ENCODE measurements at regions not wholly inside any gene's neighbourhood (a gene's known extent, or its start where the extent isn't known, plus 50 kb on each side); places are given as distances from the start of the nearest gene placed in this dataset.

DNA sequence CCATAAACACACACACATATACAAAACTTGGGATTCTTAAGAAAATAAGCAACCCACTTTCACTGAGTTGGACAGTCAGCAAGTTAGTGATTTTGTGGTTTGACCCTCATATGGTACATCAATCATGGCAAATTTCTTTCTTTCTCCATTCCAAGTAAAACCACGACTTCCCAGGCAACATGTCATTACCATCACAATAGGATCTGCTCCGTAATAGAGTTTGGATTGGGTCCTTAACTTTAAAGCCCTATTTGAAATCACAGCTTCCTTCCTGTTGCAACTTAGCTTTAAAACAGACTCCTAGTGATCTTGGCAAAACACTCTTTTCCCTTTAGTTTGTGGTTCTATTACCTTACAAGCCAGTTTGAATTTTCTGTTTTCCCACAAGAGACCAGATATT is 483.6 kb downstream of the INHBA start:
- no peak for DNase-seq

DNA sequence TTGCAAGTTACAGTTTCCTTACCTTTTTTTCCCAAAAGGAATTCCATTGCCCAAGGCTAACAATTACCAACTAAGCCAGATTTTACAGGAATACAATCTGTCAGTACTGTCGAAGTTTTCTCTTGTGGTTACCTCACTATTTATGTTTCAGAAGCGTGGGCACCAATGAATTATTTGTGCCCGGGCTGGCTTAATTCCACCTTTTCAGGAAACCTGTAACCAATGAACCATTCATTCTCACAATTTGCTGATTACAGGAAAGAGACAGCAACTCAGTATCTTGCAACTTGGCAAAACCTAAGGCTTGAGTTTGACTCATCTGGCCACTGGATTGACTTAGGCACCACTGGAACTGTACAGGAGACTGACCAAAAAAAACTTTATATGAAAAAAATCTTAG is 485.6 kb downstream of the INHBA start:
- no peak for DNase-seq

DNA sequence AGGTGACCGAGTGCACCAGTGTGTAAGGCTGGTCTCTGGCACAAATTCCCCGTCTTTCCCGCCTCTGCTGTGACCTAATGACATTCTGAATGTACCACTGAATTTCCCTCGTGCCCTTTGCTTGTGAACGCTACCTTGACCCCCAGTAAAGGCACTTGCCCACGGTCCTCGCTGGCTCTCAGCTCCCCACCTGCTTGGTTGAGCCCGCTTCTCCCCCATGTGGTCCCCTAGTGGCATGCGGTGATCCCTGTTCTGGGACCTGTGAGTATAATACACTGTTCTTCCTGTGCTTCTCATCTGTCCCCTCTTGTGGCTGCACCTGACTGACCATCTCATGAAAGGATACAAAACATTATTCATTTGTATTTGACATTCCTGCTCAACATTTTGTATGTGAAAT is 495.7 kb downstream of the INHBA start:
- no peak for DNase-seq

DNA sequence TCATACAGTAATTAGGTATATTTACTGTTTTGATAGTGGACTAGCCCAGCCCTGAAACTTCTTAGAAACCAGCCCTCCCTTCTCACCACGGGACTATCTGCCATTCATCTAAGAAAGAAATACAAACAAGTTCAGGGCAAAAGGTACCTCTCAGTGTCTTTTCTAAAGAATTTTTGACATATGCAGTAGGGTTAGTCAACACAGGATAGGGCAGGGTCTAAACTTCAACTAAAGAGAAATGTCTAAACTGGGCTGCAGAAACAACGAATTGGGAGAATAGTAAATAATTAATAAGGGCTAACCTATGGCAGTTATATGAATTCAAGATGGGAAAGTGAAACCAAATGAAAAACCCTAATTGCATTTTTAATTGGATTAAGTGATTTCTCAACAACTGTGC is 496.6 kb downstream of the INHBA start:
- DNase-seq: no peak

DNA sequence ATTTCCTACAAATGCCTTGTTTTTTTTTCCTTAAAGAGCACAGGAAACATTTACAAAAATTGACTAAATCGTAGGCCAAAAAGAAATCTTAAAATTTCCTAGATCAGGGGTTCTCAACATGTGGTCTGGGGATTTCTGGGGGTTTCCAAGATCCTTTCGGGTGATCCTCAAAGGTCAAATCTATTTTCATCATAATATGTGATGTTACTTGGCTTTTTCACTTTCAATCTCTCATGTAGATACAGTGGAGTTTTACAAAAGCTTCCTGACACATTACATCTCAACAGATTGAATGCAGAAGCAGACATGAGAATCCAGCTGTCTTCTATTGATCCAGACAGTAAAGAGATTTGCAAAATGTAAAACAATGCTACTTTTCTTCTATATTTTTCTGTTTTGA is 497.3 kb downstream of the INHBA start:
- DNase-seq: no peak

DNA sequence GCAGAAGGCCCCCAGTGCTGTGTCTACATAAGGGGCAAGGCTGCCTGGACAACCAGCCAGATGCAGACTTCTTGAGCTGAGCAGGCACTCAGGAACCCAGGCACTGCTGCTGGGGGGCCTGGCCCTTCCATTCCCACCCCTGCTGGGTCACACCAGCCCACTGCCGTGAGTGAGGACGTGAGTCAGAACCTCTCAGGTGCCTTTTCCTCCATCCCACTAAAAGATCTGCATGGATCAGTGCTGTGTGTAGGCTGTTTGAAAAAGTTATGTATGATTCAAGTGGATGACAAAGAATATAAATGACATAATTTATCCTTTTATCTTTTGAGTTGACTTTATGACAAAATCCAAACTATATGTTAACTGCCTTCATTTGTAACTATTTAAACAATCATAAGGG is 499.3 kb downstream of the INHBA start:
- DNase-seq: no peak

DNA sequence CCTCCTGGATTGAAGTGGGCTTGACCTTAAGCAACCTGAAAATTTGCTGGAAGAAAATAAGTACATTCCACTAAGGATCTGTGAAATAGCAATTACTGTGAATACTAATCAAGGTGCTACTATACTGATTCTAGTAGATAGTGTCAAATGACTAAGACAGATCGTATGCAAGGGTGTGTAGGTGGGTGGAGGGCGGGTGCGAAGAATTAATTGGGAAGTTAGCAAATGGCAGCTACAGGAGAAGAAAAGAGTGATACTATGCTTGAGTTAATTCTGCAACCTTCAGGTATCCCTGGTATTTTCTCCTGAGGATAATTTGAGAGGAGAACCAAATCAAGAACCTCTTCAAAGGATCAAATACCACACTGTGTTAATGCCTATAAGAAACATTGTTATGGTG is 501.9 kb downstream of the INHBA start:
- no peak for DNase-seq

DNA sequence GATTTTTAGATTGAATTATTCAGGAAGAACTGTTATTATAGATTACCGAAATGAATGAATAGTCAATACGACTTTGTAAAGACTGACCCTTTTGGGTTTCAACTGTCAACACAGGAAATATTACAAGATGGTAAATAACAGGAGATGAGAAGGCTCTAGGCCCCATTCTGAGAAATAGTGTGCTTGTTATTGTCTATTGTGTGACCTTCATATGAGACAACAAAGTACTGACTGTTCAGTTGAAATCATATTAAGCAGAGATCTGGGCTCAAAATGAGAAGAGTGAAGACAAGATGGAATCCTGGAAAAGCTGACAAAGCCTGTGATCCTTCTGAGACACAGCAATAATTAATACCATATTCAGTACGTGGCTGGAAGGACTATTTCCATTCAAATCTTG is 503.8 kb downstream of the INHBA start:
- DNase-seq: no peak

DNA sequence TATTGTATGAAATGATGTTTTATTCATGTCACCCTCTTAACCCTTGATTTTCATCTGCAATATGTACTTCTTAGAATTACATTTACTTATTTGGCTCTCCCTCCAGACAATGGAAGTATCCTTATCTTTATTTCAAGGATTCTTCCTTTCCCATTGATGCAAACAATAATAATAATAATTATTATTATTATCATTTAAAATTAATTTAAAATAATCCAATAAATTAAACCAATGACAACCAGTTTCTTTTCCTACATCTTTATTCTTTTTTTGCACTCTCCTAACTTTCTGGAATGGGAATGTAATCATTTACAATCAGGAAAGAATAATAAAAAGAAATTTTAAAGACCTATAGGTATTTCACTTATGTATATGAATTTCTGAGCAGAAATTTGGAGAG is 504.4 kb downstream of the INHBA start:
- no peak for DNase-seq

DNA sequence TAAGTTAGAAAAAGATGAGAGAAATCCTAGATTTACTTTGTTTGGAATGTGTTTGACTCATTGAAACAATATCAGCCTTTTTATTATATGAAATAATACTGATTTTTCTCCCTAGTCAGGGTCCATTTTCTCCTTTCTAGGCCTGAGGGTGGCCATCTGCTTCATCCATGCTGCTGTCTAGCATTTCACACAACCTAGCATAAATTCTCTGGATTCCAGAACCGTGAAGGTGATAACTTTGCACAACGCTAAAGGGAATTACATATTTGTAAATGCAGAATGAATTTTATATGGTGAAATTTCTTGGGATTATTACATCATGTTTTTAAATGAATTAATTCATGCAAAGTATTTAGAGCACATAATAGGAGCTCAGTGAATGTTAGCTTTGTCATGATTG is 505.1 kb downstream of the INHBA start:
- DNase-seq: no peak

DNA sequence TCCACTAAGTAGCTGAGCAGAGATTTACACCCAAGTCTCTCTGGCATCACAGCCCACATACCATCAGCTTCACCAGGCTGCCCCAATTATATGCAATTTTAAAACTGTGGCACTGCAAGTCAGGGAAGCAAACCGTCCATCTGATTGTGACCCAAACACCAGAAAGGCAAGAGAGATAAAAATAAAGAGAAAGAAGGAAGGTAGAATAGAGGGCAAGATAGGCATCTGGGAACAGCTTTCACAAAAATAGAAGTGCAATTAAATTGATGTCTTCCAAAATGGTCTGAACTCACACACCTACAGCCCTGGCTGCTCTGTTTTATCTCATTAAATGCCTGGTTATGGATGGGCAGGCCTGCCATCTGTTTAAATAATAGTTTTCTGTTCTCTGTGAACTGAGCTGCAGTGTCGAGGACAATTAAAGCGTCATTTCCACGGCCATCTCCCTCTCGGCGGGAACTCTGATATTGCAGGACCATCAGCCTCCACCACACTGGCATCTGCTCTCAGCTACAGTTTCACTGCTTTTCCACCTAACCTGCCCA is 509.1 kb downstream of the INHBA start:
- DNase-seq: no peak

DNA sequence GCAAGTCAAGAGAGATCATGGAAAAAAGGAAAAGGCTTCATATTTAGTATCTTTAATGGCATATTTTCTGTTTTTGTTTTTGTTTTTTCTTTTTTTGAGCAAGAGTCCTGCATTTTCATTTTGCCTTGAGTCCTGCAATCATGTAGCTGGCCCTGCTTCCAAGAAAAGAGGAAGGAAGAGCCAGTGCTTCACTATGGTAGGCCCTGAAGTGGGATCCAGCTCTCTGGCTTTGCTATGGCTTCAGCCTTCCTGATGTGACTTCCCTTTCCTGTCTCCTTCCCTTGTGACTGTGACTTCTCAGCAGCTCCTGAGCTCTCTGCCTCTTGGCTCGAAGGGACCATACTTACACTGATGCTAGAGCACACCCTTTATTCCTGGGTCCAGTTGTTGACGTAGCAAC is 512.3 kb downstream of the INHBA start:
- no peak for DNase-seq

DNA sequence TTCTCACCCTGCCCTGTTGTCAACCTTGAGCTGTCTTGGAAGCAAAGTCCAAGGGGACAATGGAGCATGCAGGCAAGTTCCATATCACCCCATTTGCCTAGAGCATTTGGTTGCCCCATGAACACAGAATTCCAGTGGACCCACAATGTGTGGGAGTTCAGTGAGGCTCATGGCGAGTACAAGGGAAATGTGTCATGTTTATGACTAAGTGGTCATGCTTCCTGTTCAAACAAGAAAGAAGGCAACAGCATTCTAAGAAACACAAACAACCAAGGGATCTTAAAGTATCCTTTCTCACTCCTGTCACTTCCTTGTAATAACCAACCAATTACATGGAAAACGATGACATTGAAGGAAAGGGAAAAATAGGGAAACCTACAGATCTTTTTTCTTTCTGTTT is 513.0 kb downstream of the INHBA start:
- no peak for DNase-seq

DNA sequence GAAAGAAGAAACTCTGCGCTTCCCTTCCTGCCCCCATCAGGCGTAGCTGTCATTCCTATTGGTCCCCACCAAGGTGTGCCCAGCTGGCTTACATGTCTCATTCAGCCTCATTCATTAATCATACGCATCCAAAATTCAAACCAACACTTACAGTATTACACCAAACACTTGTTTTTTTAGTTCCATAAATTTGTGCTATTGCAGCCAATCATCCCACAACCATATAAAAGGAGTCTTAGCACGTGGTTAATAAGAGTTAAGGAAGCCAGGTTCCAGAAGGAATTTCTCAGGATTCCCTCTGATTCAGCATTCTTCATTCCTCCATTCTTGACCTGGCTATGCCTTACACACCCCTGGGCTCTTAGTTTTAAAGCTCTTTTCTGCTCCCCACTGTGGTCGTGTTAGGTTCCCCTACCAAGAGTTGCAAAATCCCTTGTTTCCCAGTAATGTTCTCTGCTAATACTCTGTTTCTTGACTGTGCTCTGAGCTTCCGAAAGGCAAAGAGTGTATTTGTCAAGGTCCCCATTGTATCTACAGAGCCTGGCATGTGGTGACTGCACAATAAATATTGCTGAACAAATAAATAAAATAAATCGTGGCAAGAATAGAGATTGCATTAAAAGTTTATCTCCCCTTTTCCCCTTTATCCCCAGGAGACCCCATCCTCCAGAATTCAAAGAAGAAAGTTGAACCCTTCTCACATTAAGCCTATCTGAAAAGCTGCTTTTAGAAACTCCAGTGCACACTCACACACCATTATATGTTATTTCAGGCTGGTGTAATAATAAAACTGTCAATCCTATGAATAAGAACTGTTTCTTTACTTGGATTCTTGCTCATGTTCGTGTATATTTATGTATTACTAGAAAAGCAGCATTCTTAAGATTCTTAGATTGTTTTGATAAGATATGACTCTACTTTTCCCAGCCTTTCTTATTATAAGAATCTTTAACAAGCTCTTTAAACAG is 514.4 kb downstream of the INHBA start:
- DNase-seq: no peak

DNA sequence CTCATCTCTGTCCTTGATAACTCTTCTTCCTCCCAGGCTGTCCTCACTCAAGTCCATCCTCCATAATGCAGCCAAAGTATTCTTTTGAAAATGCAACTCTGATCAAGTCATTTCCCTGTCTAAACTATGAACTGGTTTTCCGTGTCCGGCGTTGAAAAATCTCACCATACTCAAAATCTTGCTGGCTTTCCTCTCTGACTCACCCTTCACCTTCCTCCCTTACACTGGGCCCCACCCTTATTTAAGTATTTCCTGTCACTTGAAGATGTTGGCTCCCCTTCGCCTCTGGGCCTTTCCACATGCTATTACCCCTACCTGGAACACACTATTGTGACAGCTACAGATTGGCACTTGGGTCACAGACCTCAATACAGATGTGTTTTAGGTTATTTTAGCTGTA is 515.6 kb downstream of the INHBA start:
- DNase-seq: no peak

DNA sequence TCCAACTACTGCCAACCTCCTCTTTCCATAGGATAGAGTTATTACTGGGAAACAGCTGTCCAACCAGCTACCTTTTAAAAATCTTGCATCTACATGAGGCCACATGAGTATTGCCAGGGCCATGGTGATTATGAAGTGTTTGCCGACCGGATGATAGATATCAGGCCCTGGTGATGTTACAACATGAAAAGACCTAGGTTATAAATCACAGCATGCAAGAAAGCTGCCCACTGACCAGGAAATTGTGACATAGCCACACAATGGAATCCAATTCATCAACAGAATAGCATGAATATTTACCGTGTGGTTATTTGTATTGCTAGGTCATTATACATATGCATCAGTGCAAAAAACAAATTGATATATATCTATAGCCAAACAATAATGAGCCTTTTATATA is 517.0 kb downstream of the INHBA start:
- DNase-seq: no peak

DNA sequence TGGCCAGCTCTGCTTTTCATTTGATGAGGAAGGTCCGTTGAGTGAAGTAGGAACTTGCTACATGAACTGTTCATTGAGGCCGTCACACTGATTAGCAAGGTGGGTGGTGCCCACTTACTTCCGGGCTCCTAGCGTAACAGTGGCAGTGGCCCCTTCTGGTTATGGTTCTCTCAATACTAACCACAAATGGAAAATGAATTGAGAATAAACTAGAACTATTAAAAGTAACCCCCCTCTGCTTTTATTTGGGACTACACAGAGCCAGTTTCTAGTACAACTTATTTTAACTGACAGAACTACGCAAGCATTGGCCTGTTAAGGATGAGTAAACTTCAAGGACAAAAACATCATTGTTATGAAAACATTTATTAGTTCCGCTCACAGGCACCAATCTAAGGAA is 519.1 kb downstream of the INHBA start:
- DNase-seq: no peak

DNA sequence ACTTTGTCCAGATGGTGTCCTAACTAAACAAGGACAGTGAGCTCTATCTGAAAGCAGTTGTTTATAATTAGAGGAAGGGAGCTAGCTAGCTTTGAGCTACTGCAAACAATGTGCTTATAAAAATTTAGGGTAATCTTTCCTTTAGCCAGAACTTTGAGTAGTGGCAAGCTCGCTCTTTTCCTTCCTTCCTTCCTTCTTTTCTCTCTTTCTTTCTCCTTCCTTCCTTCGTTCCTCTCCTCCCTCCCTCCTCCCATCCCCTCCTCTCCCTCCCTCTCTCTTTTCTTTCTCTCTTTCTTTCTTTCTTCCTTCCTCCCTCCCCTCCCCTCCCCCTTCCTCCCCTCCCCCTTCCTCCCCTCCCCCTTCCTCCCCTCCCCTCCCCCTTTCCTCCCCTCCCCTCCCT is 520.1 kb downstream of the INHBA start:
- no peak for DNase-seq

DNA sequence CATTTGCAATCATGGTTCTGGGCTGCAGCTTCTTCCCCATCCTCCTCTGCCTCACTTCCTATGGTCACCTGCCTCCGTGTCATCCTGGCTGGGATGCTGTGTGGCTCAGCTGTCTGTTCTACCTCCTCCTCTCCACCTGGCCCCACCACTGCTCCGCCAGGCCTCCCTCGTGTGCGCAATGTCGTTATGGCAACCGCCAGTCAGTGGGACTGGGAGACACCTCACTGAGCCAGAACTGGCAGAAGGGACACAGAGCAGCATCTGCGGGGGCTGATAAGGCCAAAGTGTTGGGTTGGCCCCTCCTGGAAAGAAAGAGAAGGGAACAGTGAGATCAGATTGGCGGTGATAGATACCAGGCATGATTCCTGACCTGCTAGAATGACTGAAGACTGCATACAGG is 527.5 kb downstream of the INHBA start:
- no peak for DNase-seq

DNA sequence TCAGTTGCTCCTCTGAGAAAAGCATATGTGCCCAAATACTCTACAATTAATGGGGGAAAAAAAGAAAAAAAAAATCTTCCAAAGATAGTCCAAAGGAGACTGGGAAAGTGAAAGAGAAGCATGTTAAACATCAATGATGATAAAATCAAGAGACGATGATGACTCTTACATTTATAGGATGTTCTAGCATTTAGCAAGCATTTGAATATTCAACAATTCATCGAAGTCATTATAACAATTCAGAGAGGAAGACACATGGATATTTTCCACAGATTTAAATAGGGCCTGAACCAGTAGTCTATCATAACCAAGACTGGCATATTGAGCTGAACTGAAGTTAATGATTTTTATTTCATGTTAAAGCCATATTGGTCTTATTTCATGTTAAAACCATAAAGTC is 528.4 kb downstream of the INHBA start:
- DNase-seq: no peak

DNA sequence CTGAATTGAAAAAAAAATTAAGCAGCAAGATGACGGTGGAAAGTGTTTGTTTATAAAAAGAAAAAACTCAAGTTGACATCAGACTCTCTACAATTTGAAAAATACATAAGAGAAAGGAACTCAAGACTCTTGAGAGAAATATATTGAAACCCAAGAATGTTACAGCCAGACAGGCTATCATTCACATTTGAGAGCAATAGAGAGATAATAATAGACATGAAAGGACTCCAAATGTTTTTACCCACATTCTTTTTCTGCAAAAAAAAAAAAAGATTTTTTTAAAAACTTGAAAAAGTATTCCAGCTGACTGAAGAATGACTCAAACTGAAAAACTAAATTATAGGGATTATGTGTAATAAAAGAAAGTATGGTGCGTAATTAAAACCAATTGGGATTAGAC is 532.4 kb downstream of the INHBA start:
- DNase-seq: no peak

DNA sequence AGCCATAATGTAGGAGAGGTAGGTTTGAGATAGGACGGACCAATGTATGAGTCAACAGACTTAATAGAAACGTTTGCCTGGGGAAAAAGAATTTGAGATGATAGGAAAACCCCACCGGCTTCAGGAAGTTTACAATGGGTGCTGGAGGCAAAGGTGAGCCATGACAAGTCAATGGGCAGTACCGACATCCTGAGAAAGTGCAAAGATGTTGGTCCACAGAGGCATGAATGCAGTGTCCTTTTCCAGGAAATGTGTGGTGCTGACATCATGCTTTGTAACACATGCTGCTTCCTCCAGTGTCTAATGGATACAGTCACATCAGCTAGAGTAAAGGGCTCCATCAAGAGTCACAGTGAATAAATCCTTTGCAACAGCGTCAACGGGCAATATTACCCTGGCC is 533.6 kb downstream of the INHBA start:
- DNase-seq: no peak

DNA sequence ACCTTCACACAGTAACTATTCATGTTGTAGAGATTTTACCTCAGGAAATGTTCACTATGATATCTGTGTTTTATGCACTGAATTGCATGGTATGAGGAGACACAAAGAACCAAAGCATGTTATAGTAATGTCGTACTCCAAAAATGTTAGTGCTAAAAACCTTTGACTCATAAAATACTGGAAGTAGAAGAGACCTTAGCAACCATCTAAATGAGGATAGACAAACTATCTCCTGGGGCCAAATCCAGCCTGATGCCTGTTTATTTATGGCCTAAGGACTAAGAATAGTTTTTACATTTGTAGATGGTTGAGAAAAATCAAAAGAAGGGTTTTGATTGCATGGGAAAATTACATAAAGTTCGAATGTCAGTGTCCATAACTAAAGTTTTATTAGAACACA is 535.1 kb downstream of the INHBA start:
- no peak for DNase-seq

DNA sequence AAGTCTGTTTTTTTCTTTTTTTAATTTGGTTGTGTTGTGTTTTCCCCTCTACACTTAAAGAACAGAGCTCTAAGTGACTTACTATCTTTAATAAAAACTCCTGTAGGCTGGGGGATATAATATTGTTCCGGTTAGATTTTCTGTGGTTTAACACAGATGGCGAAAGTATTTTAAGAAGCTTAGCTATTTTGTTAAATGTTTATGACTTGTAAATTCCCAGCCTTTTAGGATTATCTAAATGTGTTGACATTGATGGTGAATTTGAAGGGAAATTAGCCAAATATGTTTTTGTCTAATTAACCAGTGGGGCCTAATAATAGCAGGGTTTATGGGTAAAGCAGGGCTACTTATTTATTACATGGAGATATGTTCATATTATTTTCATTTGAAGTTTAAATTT is 538.5 kb downstream of the INHBA start:
- no peak for DNase-seq

DNA sequence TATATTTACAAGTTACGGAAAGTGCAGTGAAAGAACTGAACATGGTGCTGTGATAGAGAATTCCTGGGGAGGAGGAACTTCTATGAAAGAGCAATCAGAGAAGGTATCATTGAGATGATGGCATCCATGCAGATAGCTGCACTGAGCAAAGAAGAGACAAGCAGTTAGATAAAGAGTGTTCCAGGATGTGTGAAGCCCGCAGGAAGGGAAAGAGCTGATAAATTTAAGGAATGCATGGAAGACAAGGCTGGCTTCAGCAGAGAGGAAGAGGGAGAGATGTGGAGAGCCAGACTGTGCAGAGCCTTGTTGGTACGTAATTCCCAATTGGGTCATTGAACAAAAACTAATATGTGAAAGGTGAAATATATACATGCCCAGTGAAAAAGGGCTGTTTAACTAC is 538.9 kb downstream of the INHBA start:
- no peak for DNase-seq
